22Rv1 (cell line): ENCODE measurements at regions not wholly inside any gene's neighbourhood (a gene's known extent, or its start where the extent isn't known, plus 50 kb on each side); places are given as distances from the start of the nearest gene placed in this dataset.
"Not testable (repeated sequence)": the region's sequence is repeated elsewhere in the genome, so short reads cannot be mapped to it uniquely, and the experiment has no call there.

Experiments
- ZFX ChIP-seq: fragments of 450-650 bp; IDR thresholded peaks from 2 replicates; pipeline ENCODE4 v1.6.1; 2017; ENCODE audit warnings: antibody characterized with exemption, borderline replicate concordance
- TF ChIP-seq, protein P1 (sequence below): fragments of 450-650 bp; IDR thresholded peaks from 2 replicates; pipeline ENCODE4 v1.5.1; 2017; ENCODE audit warnings: mild to moderate bottlenecking

DNA sequence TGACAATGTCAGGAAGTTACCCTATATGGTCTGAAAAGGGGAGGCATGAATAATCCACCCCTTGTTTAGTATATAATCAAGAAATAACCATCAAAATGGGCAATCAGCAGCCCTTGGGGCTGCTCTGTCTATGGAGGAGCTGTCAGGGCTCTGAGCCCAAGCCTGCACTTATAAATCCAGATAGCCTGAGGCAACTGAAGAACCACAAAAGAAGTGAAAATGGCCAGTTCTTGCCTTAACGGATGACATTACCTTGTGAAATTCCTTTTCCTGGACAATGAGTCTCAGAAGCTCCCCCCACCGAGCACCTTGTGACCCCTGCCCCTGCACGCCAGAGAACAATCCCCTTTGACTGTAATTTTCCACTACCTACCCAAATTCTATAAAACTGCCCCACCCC is 142.1 kb upstream of the KCNK1 start:
- TF ChIP-seq, protein P1, sequence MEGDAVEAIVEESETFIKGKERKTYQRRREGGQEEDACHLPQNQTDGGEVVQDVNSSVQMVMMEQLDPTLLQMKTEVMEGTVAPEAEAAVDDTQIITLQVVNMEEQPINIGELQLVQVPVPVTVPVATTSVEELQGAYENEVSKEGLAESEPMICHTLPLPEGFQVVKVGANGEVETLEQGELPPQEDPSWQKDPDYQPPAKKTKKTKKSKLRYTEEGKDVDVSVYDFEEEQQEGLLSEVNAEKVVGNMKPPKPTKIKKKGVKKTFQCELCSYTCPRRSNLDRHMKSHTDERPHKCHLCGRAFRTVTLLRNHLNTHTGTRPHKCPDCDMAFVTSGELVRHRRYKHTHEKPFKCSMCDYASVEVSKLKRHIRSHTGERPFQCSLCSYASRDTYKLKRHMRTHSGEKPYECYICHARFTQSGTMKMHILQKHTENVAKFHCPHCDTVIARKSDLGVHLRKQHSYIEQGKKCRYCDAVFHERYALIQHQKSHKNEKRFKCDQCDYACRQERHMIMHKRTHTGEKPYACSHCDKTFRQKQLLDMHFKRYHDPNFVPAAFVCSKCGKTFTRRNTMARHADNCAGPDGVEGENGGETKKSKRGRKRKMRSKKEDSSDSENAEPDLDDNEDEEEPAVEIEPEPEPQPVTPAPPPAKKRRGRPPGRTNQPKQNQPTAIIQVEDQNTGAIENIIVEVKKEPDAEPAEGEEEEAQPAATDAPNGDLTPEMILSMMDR, result not testable (repeated sequence)
- TF ChIP-seq ZFX, result not testable (repeated sequence)
